GM21526 (cell line): ENCODE measurements at regions not wholly inside any gene's neighbourhood (a gene's known extent, or its start where the extent isn't known, plus 50 kb on each side); places are given as distances from the start of the nearest gene placed in this dataset.

ENCODE experiments used
- ATAC-seq: cut with Tn5 transposase; IDR thresholded peaks from one replicate; pipeline ENCODE4 v1.9.1; 2021; ENCODE audit warnings: moderate library complexity; ENCODE audit not compliant: unreplicated experiment, low FRiP score

DNA sequence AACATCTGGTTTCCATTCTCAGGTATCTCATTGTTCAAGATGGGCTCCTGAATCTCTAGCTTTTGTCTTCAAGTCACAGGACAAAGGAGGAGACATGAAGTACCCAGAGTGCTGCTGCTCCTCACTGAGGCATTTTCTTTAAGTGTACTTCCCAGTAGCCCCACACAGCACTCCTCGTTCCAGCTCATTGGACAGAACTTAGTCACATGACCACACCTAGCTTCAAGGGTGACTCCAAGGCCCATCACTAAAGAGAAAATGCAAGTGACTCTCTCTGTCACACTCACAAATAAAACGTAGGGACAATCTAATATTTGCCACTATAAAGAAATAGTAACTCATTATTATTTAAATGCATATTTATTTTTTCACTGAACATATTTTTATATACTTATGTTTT lies 58.3 kb upstream of the NEUROD6 start:
- ATAC-seq = no peak

DNA sequence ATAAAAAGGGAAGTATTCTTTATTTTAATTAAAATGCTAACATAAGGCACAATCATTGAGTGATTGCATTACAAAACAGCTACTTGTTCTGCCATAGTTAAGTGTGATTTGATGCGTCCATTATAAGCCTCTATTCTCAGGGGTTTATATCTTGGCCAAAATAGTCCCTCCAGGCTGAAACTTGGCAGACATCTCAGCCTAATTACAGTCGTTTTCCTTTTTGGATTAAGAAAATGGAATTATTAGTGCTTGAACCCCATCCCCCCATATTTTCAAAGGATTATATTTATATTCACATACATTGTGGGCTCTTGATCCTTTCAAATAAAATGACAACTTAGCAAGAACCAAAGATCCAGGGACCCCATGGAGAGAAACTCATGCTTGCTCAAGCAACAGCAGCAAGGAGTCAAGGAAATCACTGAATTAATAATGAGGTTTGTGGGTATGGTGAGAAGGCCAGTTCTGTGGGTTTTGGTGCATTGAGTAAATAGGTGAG lies 66.7 kb upstream of the NEUROD6 start:
- no peak for ATAC-seq

DNA sequence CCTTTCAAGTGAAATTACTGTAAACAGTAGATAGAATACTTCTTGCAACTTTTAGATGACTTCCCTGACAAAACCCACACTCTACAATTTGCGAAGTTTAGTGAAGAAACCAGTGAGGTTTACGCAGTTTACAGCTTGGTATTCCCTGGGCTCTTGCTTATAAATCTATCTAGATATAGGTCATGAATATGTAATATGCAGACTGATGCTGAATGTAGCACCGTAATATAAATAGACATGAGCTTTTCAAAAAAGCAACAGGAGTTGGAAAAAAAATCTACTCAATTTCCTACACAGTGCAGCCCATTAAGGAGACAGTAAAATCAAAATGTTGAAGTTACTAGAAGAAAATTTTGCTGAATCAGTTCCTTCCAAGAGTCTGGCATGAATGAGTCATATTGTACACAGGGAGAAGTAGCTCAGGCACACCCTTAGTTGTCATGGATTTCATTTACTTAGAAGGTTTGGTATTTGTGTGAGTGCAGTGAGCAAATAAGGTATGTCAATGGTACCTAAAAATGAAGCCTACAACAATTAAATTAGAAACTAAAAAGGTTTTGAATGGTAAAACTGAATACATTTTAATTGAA lies 67.7 kb upstream of the NEUROD6 start:
- ATAC-seq = no peak

DNA sequence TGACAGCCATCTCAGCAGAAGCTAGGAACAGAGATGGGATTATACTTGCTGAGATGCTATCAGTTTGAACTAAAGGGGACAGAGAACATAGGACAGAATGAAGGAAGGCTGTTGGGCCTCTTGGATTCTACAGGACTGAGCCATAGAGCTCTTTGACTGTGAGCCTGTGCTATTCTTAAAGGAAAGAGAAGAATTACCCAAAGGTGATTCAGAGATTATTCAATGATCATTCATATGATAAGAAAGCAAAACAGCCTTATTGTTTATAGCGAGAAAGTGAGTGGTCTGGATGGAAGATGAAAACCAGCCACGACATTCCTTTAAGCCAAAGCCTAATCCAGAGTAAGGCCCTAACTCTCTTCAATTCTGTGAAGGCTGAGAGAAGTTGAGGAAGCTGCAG lies 69.7 kb upstream of the NEUROD6 start:
- ATAC-seq = no peak

DNA sequence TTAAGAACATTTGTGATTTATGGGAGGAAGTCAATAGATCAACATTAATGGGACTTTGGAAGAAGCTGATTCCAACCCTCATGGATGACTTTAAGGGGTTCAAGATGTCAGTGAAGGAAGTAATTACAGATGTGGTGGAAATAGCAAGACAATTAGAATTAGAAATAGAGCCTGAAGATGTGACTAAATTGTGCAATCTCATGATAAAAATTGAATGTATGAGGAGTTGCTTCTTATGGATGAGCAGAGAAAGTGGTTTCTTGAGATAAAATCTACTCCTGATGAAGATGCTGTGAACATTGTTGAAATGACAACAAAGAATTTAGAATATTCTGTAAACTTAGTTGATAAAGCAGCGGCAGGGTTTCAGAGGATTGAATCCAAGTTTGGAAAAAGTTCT lies 70.9 kb upstream of the NEUROD6 start:
- ATAC-seq = no peak

DNA sequence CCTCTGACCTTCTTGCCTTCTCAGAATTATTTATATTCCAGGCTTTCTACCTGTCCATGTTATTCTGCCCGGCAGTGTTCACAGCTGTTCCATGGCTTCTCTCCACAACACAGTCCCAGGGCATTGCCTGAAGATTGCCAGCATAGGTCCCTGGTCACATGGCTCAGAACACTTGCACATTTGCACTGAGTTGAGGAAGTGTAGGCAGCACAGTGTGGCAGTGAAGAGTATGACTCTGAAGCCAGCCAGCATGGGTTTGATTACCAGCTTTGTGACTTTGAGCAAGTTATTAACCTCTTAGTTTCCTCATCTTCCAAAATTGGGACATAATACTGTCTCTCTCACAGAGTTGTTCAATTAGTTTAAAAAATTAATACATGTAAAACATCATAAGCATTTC lies 73.2 kb upstream of the NEUROD6 start:
- ATAC-seq = no peak

DNA sequence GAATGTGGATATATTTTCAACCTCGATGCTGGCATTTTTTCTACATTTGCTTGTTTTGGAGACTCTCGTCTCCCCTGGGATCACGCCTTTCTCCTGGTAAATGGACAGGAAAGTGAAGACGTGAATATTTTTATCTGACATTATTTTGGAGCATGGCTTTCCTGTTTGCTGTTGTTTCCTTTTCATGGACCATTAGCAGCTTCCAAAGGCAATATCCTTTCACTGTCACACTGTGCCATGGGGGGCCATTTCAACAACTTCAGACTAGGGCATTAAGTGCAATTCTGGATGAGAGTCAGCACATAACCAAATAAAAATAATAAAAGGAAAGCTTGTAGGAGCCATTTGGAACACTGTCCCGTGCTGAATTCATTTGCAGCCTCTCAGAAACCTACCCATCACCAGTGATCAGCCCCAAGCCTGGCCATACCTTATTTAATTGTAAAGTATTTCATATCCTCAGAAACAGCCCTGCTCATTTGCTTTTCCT lies 75.9 kb upstream of the NEUROD6 start:
- no peak for ATAC-seq

DNA sequence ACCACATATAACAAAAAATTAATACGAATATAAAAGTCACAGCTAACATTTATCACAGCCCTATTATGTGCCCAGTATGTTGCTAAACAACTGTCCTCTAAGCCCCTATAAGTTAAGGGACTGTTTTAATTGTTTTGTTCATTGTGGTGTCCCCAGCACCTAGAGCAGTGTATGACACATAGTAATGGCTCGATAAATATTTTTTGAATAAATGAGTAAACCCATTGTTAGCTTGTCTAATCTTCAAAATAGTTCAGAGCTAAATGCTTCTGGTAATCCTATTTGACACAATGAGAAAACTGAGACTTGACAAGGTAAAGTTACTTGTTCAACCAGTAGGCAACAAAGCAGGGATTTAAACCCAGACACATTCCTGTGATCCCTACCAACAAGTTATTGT lies 78.4 kb upstream of the NEUROD6 start:
- no peak for ATAC-seq

DNA sequence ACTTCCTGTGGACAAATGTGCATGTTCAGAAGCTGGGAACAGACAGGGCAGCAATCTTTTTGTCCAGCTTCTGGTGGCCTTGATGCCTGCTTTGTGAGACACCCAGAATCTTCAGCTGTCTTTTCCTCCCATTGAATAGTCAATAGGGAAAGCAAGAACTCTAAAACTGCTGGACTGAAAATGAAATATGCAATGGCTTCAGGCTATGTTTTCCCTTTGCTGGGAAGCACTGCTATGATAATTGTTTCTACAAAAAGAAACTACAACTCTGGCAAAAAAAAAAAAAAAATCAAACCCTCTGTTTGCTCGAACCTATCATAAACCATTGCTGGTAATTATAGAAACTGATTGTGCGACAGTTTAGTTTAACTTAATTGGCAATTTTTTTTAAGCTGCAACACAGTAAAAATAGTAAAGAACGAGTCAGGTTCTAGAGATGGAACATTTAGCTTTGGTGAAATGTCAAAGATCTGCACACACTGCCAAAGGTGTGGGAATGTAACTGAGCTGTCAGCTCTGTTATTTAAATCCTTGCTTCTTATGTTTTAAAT lies 79.1 kb upstream of the NEUROD6 start:
- ATAC-seq = no peak

DNA sequence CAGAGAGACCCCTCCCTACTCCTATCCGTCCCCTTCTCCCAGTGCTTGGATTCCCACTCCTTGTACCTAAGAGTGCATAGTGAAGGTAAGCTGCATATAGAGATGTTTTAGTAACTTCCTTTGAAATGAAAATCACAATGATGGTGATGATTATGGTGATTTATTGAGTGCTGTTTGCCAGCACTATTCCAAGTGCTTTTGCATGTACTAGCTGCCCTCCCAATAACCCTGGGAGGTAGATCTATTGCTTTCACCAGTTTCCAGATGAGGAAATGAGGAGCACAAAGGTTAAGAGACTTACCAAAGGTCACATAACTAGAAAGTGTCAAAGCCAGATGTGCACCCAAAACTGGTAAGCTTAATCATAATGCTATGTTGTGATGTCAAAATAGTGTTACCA lies 80.4 kb upstream of the NEUROD6 start:
- no peak for ATAC-seq

DNA sequence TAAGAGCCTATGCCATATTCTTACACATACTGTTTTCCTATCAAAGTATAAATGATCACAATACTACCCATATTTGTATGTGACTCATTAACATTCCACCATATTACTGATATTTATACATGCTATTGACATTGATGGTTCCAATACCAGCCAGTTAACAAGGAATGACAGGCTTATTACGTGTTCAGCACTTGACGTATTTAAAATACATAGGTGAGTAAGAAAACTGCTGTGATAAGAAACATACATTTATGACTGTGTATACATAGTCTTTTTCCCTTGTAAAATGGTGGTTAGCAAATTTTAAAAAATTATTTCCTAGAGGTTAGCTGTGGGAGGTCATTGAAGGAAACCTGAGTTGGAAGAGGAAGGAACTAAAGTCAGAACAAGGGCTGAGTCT lies 81.1 kb upstream of the NEUROD6 start:
- no peak for ATAC-seq

DNA sequence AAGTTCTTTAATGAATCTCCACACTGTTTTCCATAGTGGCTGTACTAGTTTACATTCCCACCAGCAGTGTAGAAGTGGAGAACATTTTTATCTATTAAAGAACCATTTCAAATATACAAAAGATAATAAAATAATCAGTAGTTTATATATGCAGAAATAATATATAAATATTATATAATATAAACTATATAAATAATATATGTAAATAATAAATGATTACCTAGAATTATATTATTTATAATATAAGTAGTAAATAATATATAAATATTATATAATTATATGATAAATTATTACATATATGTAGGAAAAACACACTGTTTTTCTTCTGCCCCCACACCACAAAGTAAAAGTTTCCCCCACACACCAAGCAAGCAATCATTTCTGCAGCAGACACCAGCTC lies 83.5 kb upstream of the NEUROD6 start:
- no peak for ATAC-seq

DNA sequence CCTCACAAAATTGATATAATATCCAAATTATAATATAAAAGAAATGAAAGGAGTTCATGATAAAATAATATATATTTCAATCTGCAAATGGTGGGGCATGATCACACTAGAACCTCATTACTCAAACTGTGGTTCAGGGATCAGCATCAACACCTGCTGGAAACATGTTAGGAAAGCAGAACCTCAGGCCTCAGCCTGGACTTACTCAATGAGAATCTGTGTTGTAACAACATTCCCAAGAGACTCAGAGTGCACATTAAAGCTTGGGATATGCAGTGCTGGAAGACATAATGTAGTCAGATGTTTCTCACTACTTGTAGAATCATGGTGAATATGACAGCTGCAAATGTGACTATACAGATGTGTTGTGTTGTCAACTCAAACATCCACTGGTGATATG lies 81.7 kb upstream of the ITPRID1 start:
- ATAC-seq = no peak

DNA sequence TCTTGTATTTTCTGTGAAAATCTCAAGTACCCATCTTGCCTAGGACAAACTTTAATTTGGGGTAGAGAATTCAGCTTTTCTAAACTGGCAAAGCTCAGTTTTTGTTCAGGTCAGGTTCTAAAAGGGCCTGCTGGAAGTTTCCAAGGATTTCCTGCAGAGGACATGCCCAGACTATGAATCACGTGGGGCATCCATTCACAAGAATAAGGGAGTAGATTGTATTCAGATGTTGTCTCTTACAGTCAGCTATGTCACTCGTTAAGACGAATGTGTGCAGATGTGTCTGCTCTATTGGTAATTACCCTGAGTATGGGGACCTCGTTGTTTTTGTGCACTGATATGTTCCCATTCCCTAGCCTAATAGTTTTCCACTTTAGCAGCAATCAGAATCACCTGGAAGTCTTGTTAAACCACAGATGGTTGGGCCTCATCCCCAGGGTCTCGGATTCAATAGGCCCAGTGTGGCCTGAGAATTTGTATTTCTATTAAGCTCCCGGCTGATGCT lies 81.0 kb upstream of the ITPRID1 start:
- ATAC-seq = no peak

DNA sequence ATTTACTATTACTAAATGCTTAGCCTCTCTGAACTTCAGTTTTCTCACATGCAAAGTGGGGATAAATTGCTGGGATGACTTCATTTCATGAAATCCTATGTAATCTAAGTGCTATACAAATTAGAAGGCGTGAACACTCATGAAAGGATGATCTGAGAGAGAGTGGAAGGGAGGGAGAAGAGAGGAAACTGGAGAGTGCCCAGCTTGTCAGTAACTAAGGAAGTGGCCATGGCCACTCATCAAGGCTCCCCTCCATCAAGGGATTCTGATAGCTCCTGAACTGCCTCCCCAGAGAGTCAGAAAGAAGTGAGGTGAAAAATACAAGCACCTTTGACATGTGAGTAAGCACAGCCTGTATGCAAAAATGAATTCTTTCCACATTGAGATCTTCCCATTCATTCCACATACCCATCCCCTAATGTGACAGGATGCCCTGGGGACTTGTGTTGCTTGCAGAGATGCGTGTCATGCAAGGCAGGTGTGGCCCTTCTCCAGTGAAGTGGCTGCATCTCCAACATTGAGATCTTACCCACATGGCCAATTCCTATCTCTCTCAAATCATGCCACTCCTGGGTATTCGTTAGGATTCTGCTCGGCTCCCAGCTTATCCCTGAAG lies 76.5 kb upstream of the ITPRID1 start:
- ATAC-seq = no peak

DNA sequence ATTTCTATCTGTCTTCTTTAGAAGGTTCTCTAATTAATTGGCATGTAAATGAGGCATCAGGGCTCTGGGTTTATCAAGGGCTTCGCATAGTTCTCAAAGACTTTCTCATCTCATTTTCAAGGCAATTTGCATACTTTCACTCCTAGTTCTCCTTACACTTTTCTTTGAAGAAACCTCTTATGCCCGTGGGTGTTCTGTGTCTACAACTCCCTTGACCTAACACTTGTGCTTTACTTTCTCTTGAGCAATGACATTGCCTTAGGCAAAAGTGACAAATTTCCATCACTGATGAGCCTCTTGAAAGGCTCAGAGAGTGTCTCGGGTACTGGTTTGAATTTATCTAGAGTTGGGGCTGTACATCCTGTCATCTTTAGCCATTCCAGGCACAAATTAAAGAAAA lies 74.7 kb upstream of the ITPRID1 start:
- ATAC-seq = no peak

DNA sequence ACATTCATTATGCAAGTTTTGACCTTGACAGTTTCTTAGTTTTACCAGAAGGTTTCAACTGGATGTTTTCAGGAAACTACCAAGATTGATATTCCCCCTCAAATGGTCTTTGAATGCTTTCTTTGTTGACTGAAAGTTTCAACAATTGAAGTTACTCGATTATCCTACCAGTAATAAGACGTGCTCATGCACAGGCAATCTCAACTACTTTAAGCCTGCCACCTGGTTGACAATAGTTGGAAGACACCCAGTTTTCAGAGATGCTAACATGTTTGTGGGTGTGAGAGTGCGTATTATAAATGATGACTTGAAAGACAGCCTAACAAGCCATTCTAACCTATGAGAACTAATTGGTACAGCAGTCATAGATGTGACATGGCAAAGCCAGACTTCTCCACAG lies 73.4 kb upstream of the ITPRID1 start:
- no peak for ATAC-seq

DNA sequence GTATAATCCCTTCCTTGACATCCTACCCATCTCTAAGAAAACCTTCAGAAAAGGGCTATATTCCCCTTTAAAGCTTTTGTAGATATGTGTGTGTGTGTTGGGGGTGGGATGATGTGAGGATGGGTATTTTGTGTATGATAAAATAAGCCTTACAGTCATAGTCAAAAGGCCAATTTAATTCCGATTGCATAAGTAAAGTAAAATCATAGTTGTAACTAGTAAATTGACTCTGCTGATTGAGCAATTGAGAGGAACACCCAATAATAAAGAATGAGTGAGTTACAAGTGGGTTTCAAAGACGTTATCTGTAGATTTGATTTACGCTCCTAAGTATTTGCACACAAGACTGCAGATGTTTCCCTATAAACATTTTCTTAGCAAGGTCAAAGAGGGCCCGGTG lies 71.3 kb upstream of the ITPRID1 start:
- no peak for ATAC-seq

DNA sequence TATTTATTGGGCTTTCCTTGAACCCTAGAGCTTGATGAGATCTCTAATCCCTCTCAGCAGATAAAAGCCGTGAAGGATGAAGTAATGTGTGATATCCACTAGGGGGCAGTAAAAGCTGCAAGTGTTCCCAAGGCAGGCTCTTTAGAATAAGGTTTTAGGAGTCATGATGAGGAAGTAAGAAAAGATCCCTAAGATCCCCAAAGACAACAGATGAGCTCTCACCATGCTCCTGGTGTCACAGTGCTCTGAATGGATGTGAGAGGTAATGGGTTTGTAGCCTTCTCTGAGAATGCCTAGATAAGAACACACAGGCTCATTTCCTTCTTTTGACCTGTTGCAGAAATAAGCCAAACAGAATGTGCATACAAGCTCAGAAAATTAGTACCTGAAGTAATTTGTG lies 70.4 kb upstream of the ITPRID1 start:
- ATAC-seq = peak; percentile 86

DNA sequence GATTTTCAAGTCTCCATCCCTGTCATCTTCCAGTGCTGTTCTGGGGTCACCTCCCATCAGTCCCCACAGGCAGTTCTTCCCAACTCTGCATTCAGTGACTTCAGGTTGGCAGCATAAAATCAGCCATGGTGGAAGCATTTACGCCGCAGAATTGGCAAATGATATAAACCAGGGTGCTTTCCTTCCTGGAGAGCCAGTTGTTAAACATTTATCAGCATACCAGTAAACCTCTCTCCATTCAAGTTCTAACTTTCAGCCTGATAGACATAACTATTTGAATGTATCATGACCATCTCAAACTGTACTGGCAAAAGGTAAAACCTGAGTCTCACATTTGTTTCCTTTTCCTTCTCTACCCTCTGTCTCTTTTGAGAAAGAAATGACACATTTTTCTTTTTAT lies 69.7 kb upstream of the ITPRID1 start:
- ATAC-seq = no peak

DNA sequence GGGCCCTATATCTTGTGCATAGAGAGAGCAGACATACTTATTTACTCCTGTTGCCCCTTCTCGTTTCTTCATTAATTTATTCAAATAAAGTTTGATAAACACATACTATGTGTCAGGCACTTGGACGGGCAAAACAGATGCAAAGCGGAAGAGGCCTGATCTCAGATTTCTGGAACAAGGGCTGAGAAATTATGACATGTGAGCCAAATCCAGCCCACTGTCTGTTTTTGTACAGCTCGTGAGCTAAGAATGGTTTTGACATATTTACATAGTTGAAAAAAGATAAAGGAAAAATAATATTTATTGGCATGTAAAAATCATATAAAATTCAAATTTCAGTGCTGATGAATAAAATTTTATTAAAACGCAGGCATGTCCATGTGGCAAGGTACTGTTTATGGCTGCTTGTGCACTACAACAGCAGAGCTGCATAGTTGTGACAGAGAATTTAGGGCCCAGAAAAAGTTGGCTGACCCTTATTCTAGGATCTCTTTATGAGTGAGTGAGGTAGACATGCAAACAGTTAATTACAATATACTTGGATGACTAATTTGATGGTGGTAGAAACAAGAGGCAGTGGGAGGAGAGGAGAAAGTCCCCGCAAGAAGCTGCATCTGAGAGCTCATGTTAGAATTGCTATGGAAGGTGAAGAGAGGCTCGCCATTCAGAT lies 68.1 kb upstream of the ITPRID1 start:
- ATAC-seq = no peak

DNA sequence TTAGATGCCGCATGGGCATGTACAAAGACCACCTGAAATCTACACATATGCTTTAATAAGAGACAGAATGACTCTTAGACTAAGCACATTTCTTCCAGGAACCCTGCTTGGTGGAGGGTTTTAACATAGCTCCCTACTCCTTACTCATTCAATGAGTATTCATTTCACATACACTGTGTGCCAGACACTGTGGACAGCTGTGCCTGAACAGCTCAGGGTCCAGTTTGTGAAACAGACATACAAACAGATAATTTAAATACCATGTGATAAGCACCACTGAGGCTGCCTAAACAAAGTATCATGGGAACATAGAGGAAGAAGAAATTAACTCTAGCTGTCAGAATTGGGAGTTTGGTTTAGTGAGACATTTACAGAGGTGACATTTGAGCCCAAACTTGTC lies 65.2 kb upstream of the ITPRID1 start:
- ATAC-seq = no peak
